ENCODE measurements at regions not wholly inside any gene's neighbourhood (a gene's known extent, or its start where the extent isn't known, plus 50 kb on each side); places are given as distances from the start of the nearest gene placed in this dataset.

DNA sequence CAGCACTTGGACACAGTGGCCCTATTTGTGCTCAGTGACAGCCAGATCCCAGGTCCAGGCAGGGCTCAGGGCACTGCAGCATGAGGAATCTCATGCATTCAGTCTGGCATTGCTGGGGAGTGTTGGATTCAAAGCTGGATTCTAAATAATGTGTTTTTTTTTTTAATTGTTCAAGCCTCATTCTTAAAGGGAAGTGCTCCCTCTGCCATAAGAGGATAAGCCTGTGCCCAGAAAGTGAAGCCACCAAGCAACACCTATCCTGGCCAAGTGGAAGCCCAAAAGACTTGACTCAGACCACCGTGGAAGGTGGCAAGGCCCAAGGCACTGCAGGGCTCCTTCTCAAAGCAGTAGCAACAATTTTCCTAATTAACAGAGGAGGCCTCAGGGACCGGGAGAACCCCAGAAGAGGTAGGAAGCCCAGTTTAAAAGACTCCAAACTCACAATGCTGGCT lies 135.6 kb downstream of the ACTL7B start:
- Histone ChIP-seq H3K4me2 (ENCODE audit: low read length) (no peak overlapping the region), H4K20me1 (ENCODE audit: control insufficient read depth, insufficient read depth, low read depth, low read length) (no peaks in the 10 kb centered on the region), H3F3A (ENCODE audit: control insufficient read depth, insufficient read depth) (no peaks in the 10 kb centered on the region), H3K27ac (ENCODE audit: low read depth, low read length) (no peak overlapping the region), H3K9me3 (ENCODE audit: control insufficient read depth, insufficient read depth, low read length) (no peaks in the 10 kb centered on the region), H3K4me3 (ENCODE audit: low read length) (no peak overlapping the region), H3K4me1 (ENCODE audit: control insufficient read depth, low read length) (no peaks in the 10 kb centered on the region), H3K9me2 (replicated peaks; ENCODE audit: control insufficient read depth, low read length) (no peaks in the 10 kb centered on the region), H3K36me3 (ENCODE audit: control insufficient read depth, low read length) (no peaks in the 10 kb centered on the region), H3K27me3 (ENCODE audit: control insufficient read depth, low read length) (no peaks in the 10 kb centered on the region), H3K79me2 (ENCODE audit: control insufficient read depth, low read length) (no peaks in the 10 kb centered on the region)
- TF ChIP-seq EZH2phosphoT487 (IDR thresholded peaks at IDR 0.05; ENCODE audit: borderline replicate concordance, low read length) = no peak
- no peak for TF ChIP-seq CTCF (IDR thresholded peaks at IDR 0.05; ENCODE audit: low read depth, low read length, poor library complexity, severe bottlenecking)

- H3F3A ChIP-seq (ENCODE audit: control insufficient read depth, insufficient read depth) = no peaks in the 10 kb centered on the region
- H3K4me2 ChIP-seq (ENCODE audit: low read length) = no peak overlapping the region
- TF ChIP-seq CTCF (IDR thresholded peaks at IDR 0.05; ENCODE audit: low read depth, low read length, poor library complexity, severe bottlenecking) (no peak), EZH2phosphoT487 (IDR thresholded peaks at IDR 0.05; ENCODE audit: borderline replicate concordance, low read length) (no peak)
- H3K36me3 ChIP-seq (ENCODE audit: control insufficient read depth, low read length) = no peaks in the 10 kb centered on the region
- H3K4me3 ChIP-seq (ENCODE audit: low read length) = no peak overlapping the region
- H3K4me1 ChIP-seq (ENCODE audit: control insufficient read depth, low read length) = no peaks in the 10 kb centered on the region
- H4K20me1 ChIP-seq (ENCODE audit: control insufficient read depth, insufficient read depth, low read depth, low read length) = no peaks in the 10 kb centered on the region
- H3K9me3 ChIP-seq (ENCODE audit: control insufficient read depth, insufficient read depth, low read length) = no peaks in the 10 kb centered on the region
- H3K27me3 ChIP-seq (ENCODE audit: control insufficient read depth, low read length) = no peaks in the 10 kb centered on the region
- H3K9me2 ChIP-seq (replicated peaks; ENCODE audit: control insufficient read depth, low read length) = no peaks in the 10 kb centered on the region
- H3K27ac ChIP-seq (ENCODE audit: low read depth, low read length) = no peak overlapping the region
- H3K79me2 ChIP-seq (ENCODE audit: control insufficient read depth, low read length) = no peaks in the 10 kb centered on the region
Measured at GRCh38 chr9:108710424-108710823, 145.4 kb downstream of the ACTL7B start.

DNA sequence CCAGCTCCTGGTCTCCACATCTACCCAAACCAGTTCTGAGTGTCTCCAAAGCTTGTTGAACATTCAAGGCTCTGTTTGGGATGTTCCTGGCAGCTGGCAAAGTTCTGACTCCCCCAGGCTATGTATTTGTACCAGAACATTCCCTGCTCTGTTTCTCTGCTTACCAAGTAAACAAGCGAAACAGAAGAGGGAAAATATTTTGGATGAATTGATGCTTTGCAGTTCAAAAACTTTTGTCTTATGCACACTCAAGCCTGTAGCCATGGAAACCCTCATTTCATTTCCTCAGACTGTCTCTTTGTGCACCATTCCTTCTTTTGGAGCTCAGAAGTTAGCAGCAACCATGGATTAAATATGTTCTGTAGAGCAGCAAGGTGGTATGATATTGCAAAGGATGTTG lies 145.8 kb downstream of the ACTL7B start:
- TF ChIP-seq CTCF (IDR thresholded peaks at IDR 0.05; ENCODE audit: low read depth, low read length, poor library complexity, severe bottlenecking) (no peak), EZH2phosphoT487 (IDR thresholded peaks at IDR 0.05; ENCODE audit: borderline replicate concordance, low read length) (no peak)
- H3F3A ChIP-seq (ENCODE audit: control insufficient read depth, insufficient read depth) = no peaks in the 10 kb centered on the region
- no peaks in the 10 kb centered on the region for H3K9me3 ChIP-seq (ENCODE audit: control insufficient read depth, insufficient read depth, low read length)
- no peaks in the 10 kb centered on the region for H3K27me3 ChIP-seq (ENCODE audit: control insufficient read depth, low read length)
- H3K4me1 ChIP-seq (ENCODE audit: control insufficient read depth, low read length) = no peaks in the 10 kb centered on the region
- H3K27ac ChIP-seq (ENCODE audit: low read depth, low read length) = no peak overlapping the region
- no peak overlapping the region for H3K4me2 ChIP-seq (ENCODE audit: low read length)
- H3K79me2 ChIP-seq (ENCODE audit: control insufficient read depth, low read length) = no peaks in the 10 kb centered on the region
- H3K4me3 ChIP-seq (ENCODE audit: low read length) = no peak overlapping the region
- H3K9me2 ChIP-seq (replicated peaks; ENCODE audit: control insufficient read depth, low read length) = no peaks in the 10 kb centered on the region
- no peaks in the 10 kb centered on the region for H4K20me1 ChIP-seq (ENCODE audit: control insufficient read depth, insufficient read depth, low read depth, low read length)
- H3K36me3 ChIP-seq (ENCODE audit: control insufficient read depth, low read length) = no peaks in the 10 kb centered on the region

GRCh38 chr9:108709126-108709525 lies 146.7 kb downstream of the ACTL7B start:
- Histone ChIP-seq H3K9me3 (ENCODE audit: control insufficient read depth, insufficient read depth, low read length) (no peaks in the 10 kb centered on the region), H3K9me2 (replicated peaks; ENCODE audit: control insufficient read depth, low read length) (no peaks in the 10 kb centered on the region), H3F3A (ENCODE audit: control insufficient read depth, insufficient read depth) (no peaks in the 10 kb centered on the region), H3K4me1 (ENCODE audit: control insufficient read depth, low read length) (no peaks in the 10 kb centered on the region), H3K4me3 (ENCODE audit: low read length) (no peak overlapping the region), H3K79me2 (ENCODE audit: control insufficient read depth, low read length) (no peaks in the 10 kb centered on the region), H3K4me2 (ENCODE audit: low read length) (no peak overlapping the region), H3K36me3 (ENCODE audit: control insufficient read depth, low read length) (no peaks in the 10 kb centered on the region), H3K27ac (ENCODE audit: low read depth, low read length) (no peak overlapping the region), H3K27me3 (ENCODE audit: control insufficient read depth, low read length) (no peaks in the 10 kb centered on the region), H4K20me1 (ENCODE audit: control insufficient read depth, insufficient read depth, low read depth, low read length) (no peaks in the 10 kb centered on the region)
- TF ChIP-seq EZH2phosphoT487 (IDR thresholded peaks at IDR 0.05; ENCODE audit: borderline replicate concordance, low read length) (no peak), CTCF (IDR thresholded peaks at IDR 0.05; ENCODE audit: low read depth, low read length, poor library complexity, severe bottlenecking) (no peak)
